ENCODE measurements at regions not wholly inside any gene's neighbourhood (a gene's known extent, or its start where the extent isn't known, plus 50 kb on each side); places are given as distances from the start of the nearest gene placed in this dataset.

GRCh38 chr6:19024737-19025136 lies 637.6 kb downstream of the RNF144B start:
- no peak for FAIRE-seq
- POLR2A ChIA-PET, result no interaction called here
- no peak overlapping the region for H3K27ac ChIP-seq (ENCODE audit: insufficient read depth, low read depth, low read length)

GRCh38 chr6:19028201-19028600 lies 641.1 kb downstream of the RNF144B start:
- CTCF ChIA-PET, result no interaction called here
- dilution Hi-C loops (cut with MboI; ENCODE audit: extremely low pct_ligation_motif_present, low sequenced_read_pairs) (no loop called here), intact Hi-C loops (cut with micrococcal nuclease) (no loop called here)
- Histone ChIP-seq H4K20me1 (replicated peaks; ENCODE audit: control insufficient read depth, extremely low read depth, insufficient read depth, low read length) (no peaks in the 10 kb centered on the region), H3K27ac (ENCODE audit: insufficient read depth, low read depth, low read length) (no peak overlapping the region), H3K79me2 (ENCODE audit: control insufficient read depth, insufficient read depth, low read length) (no peaks in the 10 kb centered on the region), H3K4me3 (replicated peaks in 1 of 3; ENCODE audit: insufficient read depth in 1 of 3, low read depth in 1 of 3, low read length in 3 of 3) (no peak overlapping the region), H3K4me2 (ENCODE audit: insufficient read depth, low read length) (no peak overlapping the region), H3K9me1 (replicated peaks; ENCODE audit: control insufficient read depth, extremely low read depth, insufficient read depth, low read length) (no peaks in the 10 kb centered on the region), H3K9ac (replicated peaks; ENCODE audit: extremely low read depth, insufficient read depth, low read length) (no peak overlapping the region), H2AFZ (ENCODE audit: low read depth, low read length) (no peak overlapping the region), H3K27me3 (ENCODE audit: control insufficient read depth in 2 of 2, insufficient read depth in 2 of 2, low read length in 2 of 2) (no peaks in the 10 kb centered on the region), H3K4me1 (ENCODE audit: control insufficient read depth, extremely low read depth, insufficient read depth, low read length) (no peaks in the 10 kb centered on the region), H3K36me3 (ENCODE audit: control insufficient read depth in 2 of 2, extremely low read depth in 1 of 2, insufficient read depth in 2 of 2, low read length in 2 of 2) (no peaks in the 10 kb centered on the region), H3K9me3 (replicated peaks; ENCODE audit: control insufficient read depth, insufficient read depth, low read length) (peaks cover 4% of the 10 kb centered on the region)
- POLR2A ChIA-PET, result no interaction called here
- DNase-seq (ENCODE audit: low read depth, low spot score) (no peak), FAIRE-seq (no peak)
- TF ChIP-seq EZH2 (IDR thresholded peaks at IDR 0.05; ENCODE audit: borderline replicate concordance, low read depth, low read length, severe bottlenecking) (no peak), POLR2AphosphoS5 (IDR thresholded peaks at IDR 0.05; ENCODE audit: insufficient read depth, low read depth, low read length) (no peak), JUN (IDR thresholded peaks at IDR 0.05; ENCODE audit: borderline replicate concordance, insufficient read depth, insufficient read length, low read depth) (no peak), MYC (IDR thresholded peaks at IDR 0.05; ENCODE audit: low read depth, low read length) (no peak), CTCF (IDR thresholded peaks at IDR 0.05; ENCODE audit: extremely low read depth in 1 of 2, insufficient read depth in 1 of 2, low read depth in 1 of 2, low read length in 2 of 2) (no peak), MAX (IDR thresholded peaks at IDR 0.05; ENCODE audit: insufficient read depth, insufficient read length) (no peak), POLR2A (IDR thresholded peaks at IDR 0.05; ENCODE audit: low read depth, low read length) (no peak), FOS (IDR thresholded peaks at IDR 0.05; ENCODE audit: borderline replicate concordance, insufficient read depth, low read length) (no peak), GATA2 (IDR thresholded peaks at IDR 0.05; ENCODE audit: insufficient read depth, insufficient read length, low read depth, low read length) (no peak)
- BruUV-seq (replicated peaks), result no TSS peak

More at GRCh38 chr6:19024737-19025136, 637.6 kb downstream of the RNF144B start:
- CTCF ChIA-PET, result no interaction called here
- Histone ChIP-seq H3K9me1 (replicated peaks; ENCODE audit: control insufficient read depth, extremely low read depth, insufficient read depth, low read length) (no peaks in the 10 kb centered on the region), H3K36me3 (ENCODE audit: control insufficient read depth in 2 of 2, extremely low read depth in 1 of 2, insufficient read depth in 2 of 2, low read length in 2 of 2) (no peaks in the 10 kb centered on the region), H3K79me2 (ENCODE audit: control insufficient read depth, insufficient read depth, low read length) (no peaks in the 10 kb centered on the region), H3K4me3 (replicated peaks in 1 of 3; ENCODE audit: insufficient read depth in 1 of 3, low read depth in 1 of 3, low read length in 3 of 3) (no peak overlapping the region), H3K9me3 (replicated peaks; ENCODE audit: control insufficient read depth, insufficient read depth, low read length) (no peaks in the 10 kb centered on the region), H2AFZ (ENCODE audit: low read depth, low read length) (no peak overlapping the region), H3K4me1 (ENCODE audit: control insufficient read depth, extremely low read depth, insufficient read depth, low read length) (no peaks in the 10 kb centered on the region), H3K9ac (replicated peaks; ENCODE audit: extremely low read depth, insufficient read depth, low read length) (no peak overlapping the region), H3K4me2 (ENCODE audit: insufficient read depth, low read length) (no peak overlapping the region), H4K20me1 (replicated peaks; ENCODE audit: control insufficient read depth, extremely low read depth, insufficient read depth, low read length) (no peaks in the 10 kb centered on the region), H3K27me3 (ENCODE audit: control insufficient read depth in 2 of 2, insufficient read depth in 2 of 2, low read length in 2 of 2) (no peaks in the 10 kb centered on the region)
- dilution Hi-C loops (cut with MboI; ENCODE audit: extremely low pct_ligation_motif_present, low sequenced_read_pairs), result no loop called here
- intact Hi-C loops (cut with micrococcal nuclease), result no loop called here
- TF ChIP-seq CTCF (IDR thresholded peaks at IDR 0.05; ENCODE audit: extremely low read depth in 1 of 2, insufficient read depth in 1 of 2, low read depth in 1 of 2, low read length in 2 of 2) (peak in 1 of 2 donors; percentile 1), POLR2A (IDR thresholded peaks at IDR 0.05; ENCODE audit: low read depth, low read length) (no peak)
- no peak for DNase-seq (ENCODE audit: low read depth, low spot score)
- BruUV-seq (replicated peaks), result no TSS peak

Data from endothelial cell of umbilical vein (primary cell).